ENCODE measurements at regions not wholly inside any gene's neighbourhood (a gene's known extent, or its start where the extent isn't known, plus 50 kb on each side); places are given as distances from the start of the nearest gene placed in this dataset.

DNA sequence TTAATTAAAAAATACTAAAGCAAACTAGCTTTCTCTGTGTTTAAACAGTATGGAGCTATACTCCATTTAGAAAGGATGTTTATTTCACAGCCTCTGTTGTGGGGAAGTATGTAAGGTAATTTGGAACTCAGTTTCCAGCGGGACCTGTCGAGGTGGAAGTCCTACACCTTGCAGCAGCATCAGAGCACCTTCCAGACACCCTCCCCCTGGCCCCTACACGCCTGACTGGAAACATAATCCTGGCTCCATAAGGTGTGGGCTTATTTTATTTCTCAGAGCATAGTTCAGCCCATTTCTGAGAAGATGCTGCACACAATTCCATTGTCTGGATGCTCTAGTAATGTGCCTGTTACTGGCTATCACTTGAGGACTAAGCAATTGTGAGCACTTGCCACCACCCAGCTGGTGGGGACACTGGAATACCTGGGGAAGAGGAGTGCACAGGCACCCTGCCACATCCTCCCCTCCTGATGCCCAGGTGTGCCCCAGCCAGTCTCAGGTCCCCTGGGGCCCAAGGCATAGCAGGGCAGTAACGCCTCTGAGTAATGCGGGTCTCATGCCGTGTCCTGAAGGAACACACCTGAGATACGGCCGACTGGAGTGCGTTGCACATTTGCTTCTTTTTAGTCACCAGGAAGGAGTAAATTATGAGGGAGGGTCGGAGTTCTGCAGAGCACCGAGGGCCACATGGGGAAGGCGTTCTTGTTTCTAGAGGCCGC is 556.5 kb downstream of the QKI start:
- Mint-ChIP-seq H3K36me3 (ENCODE audit: low read depth) (no peaks in the 10 kb centered on the region), H3K27ac (no peak overlapping the region), H3K9me3 (no peaks in the 10 kb centered on the region), H3K4me3 (no peak overlapping the region), H3K4me1 (ENCODE audit: low read depth) (no peaks in the 10 kb centered on the region), H3K27me3 (peaks cover 7% of the 10 kb centered on the region)

DNA sequence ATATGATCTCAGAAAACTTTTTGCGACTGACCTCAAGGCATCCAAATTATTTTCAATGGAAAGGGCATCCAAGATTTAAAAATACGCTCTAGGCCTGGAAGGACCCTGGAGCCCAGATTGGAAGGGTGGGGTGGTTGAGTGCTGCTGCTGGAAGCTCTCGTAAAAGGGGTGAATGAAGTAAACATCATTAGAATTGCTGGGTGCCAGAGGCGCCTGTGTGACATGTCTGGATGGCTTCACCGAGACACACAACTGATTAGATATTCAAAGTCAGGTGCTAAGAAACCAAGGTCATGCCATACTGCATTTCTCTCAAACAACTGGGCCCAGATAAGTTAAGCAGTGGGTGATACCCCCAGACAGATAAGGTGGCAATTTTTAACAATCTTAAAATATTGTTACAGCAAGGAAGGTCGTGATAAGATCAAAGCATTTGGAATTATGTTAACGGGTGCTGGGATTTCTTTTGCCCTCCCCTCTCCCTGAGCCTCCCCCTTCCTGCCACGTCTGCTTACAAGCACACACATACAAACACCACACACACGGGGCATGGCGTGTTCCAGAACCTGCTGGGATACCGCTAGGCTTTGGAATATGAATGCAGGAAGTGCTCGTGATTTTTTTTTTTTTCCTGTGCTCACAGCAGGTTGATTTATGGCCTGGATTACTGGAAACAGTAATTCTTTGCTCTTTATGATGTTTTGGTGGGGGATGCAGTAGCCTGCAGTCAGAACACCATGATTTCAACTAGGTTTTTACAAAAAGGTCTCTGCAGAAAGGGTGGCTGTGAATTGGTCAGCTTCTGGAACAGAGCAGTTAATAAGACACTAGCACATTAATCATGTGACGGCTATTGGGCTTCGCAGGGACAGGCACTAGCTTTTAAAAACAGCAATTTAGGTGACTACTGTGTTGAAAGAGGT is 551.2 kb downstream of the QKI start:
- Mint-ChIP-seq H3K27ac (no peak overlapping the region), H3K27me3 (peaks cover 4% of the 10 kb centered on the region), H3K4me3 (no peak overlapping the region), H3K4me1 (ENCODE audit: low read depth) (no peaks in the 10 kb centered on the region), H3K36me3 (ENCODE audit: low read depth) (no peaks in the 10 kb centered on the region), H3K9me3 (no peaks in the 10 kb centered on the region)

DNA sequence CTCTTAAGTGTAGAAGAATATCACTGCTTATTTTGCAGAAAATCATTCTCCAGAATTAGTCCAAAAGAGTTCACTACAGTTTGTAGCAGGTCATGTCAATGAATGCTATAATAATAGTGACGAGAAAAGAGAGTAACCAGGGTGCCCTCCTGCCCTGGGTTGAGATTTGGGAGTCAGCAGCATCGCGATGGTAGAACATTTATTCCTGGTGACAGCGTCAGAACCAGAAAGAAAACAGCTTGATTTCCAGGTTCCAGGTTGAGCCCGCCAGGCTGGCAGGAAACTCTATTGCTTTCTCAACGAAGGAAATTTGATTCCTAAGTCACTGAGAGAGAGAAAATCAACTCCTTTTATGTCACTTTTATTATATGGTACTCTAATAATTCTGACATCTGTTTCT is 550.3 kb downstream of the QKI start:
- Mint-ChIP-seq H3K9me3 (no peaks in the 10 kb centered on the region), H3K4me1 (ENCODE audit: low read depth) (no peaks in the 10 kb centered on the region), H3K27ac (no peak overlapping the region), H3K4me3 (no peak overlapping the region), H3K27me3 (peaks cover 3% of the 10 kb centered on the region), H3K36me3 (ENCODE audit: low read depth) (no peaks in the 10 kb centered on the region)

DNA sequence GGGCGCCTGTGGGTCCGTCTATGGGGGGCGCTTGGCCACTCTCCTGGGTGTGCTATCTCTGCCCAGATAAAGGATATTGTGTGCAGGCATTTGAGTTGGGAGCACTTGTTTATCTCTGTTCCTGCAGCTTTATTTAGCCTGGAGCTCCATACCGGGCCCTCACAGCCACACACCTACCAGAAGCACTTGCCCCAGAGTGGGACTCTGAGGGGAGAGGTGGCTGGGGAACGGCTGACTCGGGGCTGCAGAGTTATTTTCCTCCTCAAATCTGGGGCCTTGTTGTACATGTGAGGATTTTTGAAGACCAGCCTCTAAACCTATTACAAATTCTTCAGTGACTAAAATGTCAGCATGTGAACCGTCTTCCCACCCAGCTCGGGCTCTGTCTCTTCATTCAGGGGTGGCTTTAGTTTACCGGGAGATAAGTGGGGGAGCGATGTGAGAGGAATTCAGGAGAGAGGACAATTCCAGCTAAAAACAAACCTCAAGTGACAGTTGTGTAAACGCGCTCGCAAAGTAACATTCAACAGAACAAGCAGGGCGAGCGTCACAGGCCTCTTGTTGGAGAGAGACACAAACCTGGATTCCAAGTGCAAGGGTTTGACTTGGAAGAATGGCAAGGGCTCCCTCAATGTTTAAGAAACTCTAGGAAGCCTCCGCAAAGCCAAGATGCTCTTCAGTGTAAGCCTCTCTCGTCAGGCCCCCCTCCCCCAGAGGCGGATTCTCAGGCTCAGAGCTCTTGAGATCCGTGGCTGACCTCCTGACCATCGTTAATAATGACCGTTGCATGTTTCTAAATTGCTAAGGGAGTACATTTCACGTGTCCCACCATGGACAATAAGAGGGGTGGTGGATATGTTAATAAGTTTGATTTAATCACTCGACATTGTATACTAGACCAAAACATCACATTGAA is 548.9 kb downstream of the QKI start:
- H3K4me3 Mint-ChIP-seq: no peak overlapping the region
- H3K4me1 Mint-ChIP-seq (ENCODE audit: low read depth): no peaks in the 10 kb centered on the region
- no peaks in the 10 kb centered on the region for H3K36me3 Mint-ChIP-seq (ENCODE audit: low read depth)
- H3K27me3 Mint-ChIP-seq: no peaks in the 10 kb centered on the region
- no peak overlapping the region for H3K27ac Mint-ChIP-seq
- H3K9me3 Mint-ChIP-seq: no peaks in the 10 kb centered on the region

DNA sequence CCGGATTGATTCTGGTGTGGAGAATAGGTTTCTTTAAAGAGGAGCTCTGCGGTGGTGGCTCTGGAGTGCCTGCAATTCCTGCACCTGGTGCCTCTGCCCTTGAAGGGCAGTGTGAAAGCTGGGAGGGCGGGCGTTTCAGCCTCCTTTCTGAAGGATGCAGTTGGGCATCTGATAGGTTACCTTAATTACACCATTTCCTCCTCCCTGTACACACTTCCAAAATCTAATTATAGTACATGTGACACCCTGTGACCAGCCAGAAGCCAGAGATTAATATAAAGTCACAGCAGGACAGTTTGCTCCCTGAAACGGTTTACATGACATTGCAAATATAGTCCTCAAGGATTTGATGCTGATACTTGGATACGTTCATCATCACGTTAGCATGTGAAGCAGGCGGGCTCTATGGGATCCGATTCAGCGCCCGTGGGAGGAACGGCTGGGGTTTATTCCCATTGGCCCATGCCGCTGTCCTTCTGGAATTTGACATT is 548.2 kb downstream of the QKI start:
- H3K27ac Mint-ChIP-seq: no peak overlapping the region
- no peaks in the 10 kb centered on the region for H3K27me3 Mint-ChIP-seq

DNA sequence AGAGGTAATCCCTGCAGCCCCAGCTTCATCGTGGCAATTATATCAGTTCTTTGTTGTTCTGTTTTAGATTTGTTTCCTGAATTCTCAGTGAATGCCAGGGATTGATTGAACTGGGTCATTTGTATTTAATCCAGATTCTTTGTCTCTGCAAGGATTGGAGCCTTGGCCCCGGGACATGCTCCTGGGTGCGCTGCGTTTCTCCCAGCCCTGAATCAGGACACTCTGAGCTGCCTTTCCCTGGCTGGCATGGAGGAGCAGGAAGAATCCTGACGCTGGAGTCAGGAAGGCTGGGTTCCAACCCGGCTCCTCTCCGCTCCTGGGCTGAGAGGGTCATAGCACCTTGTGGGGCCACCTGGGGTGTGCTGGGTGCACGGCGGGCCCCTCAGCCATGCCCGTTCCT is 545.6 kb downstream of the QKI start:
- Mint-ChIP-seq H3K9me3 (no peaks in the 10 kb centered on the region), H3K4me3 (no peak overlapping the region), H3K36me3 (ENCODE audit: low read depth) (no peaks in the 10 kb centered on the region), H3K27ac (no peak overlapping the region), H3K27me3 (peaks cover 12% of the 10 kb centered on the region), H3K4me1 (ENCODE audit: low read depth) (no peaks in the 10 kb centered on the region)

More for the DNA sequence above, 548.2 kb downstream of the QKI start:
- Mint-ChIP-seq H3K36me3 (ENCODE audit: low read depth) (no peaks in the 10 kb centered on the region), H3K4me1 (ENCODE audit: low read depth) (no peaks in the 10 kb centered on the region), H3K4me3 (no peak overlapping the region), H3K9me3 (no peaks in the 10 kb centered on the region)

DNA sequence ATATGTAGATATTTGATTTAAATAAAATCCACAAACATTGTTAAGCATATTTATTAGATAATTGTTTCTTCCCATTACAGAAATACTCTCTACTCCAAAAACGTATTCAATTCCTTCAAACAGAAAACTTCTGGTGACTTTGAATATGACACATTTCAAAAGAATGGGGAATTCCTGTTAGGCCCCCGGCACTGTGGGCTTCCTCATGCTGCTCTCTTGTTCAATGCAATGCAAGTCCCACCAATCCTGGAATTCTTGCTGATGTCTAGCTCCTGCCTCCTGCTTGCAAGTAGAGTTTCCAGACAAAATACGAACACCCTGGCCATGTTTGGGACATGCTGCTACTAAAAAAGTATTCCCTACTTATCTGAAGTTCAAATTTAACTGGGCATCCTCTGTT is 544.1 kb downstream of the QKI start:
- H3K4me3 Mint-ChIP-seq: no peak overlapping the region
- H3K9me3 Mint-ChIP-seq: no peaks in the 10 kb centered on the region
- peaks cover 19% of the 10 kb centered on the region for H3K27me3 Mint-ChIP-seq
- H3K36me3 Mint-ChIP-seq (ENCODE audit: low read depth): no peaks in the 10 kb centered on the region
- no peak overlapping the region for H3K27ac Mint-ChIP-seq
- H3K4me1 Mint-ChIP-seq (ENCODE audit: low read depth): no peaks in the 10 kb centered on the region

DNA sequence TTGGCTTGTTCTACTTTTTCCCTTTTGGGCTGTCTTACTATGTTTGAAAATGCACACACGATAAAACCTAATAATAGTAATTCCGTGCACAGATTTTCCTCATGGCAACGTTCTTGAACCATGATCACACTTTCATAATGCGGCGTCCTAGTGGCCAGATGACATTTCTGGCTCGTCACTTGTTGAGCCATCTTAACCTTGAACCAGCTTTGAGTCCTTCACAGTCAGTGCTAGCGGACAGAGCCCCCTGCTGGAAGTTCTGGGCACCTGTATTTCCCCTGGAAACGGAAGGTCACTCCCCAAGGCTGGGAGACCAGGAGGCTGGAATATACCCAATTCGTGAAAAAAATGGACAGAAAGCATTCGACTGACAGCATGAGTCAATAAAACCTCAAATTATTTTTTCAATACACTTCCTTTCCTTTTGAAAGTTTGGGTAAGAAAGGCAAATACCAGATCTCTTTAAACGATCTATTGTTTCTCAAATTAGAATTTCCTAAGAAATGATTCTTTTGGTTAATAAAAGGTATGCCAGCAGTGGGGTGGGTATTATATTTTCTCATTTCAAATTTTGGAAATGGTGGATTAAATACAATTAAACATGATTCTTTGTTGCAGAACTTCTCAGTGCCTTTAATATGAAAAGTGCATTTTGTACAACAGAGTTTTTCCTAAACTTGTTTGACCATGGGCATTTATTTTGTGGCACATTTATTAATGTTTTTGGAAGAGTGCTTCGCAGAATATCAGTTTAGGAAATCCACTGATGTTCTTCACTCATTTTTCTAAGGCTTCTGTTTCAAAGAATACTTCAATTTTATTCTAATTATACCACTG is 542.3 kb downstream of the QKI start:
- H3K9me3 Mint-ChIP-seq: no peaks in the 10 kb centered on the region
- no peak overlapping the region for H3K27ac Mint-ChIP-seq
- peaks cover 37% of the 10 kb centered on the region for H3K27me3 Mint-ChIP-seq
- H3K4me1 Mint-ChIP-seq (ENCODE audit: low read depth): no peaks in the 10 kb centered on the region
- no peak overlapping the region for H3K4me3 Mint-ChIP-seq
- H3K36me3 Mint-ChIP-seq (ENCODE audit: low read depth): no peaks in the 10 kb centered on the region

DNA sequence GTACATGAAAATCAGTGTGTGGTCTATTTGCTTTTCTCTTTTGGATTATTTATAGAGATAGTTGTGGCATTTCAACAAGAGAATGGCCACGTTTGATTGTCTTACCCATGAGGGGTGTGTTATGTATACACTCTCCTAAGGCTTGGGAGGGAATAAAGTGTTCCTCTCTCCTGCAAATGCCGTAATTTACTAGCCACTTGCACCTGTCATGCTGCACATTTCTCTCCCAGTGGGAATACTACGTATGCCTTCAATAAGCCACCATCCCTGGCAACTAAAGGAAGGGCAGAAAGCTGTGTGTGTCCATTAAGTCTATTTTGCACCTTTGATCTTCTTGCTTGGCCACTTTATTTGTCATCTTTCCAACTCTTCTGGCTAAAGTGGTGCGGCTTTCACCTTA is 541.2 kb downstream of the QKI start:
- Mint-ChIP-seq H3K4me3 (no peak overlapping the region), H3K27ac (no peak overlapping the region), H3K9me3 (no peaks in the 10 kb centered on the region), H3K4me1 (ENCODE audit: low read depth) (no peaks in the 10 kb centered on the region), H3K27me3 (peaks cover 42% of the 10 kb centered on the region), H3K36me3 (ENCODE audit: low read depth) (no peaks in the 10 kb centered on the region)

DNA sequence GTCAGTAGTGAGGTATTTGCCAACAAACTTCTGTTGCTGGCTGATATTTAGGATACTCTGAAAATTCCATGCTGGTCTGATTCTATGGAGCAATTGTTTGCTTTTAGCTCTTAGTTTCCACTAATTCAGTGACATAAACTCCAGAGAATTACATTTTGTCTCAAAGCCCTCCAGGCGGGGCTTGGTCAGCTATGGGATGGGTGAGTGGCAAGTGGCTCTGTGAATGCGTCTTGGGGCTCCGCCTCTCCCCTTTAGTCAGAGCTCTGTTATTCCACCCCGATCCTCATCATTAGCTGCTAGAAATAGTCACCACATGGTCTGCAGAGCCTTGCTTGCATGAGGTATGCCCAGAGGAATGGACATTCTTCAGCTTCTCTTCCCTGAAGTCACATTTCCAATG is 540.6 kb downstream of the QKI start:
- no peaks in the 10 kb centered on the region for H3K9me3 Mint-ChIP-seq
- no peak overlapping the region for H3K27ac Mint-ChIP-seq
- H3K36me3 Mint-ChIP-seq (ENCODE audit: low read depth): no peaks in the 10 kb centered on the region
- no peak overlapping the region for H3K4me3 Mint-ChIP-seq
- H3K4me1 Mint-ChIP-seq (ENCODE audit: low read depth): no peaks in the 10 kb centered on the region
- H3K27me3 Mint-ChIP-seq: peaks cover 45% of the 10 kb centered on the region

DNA sequence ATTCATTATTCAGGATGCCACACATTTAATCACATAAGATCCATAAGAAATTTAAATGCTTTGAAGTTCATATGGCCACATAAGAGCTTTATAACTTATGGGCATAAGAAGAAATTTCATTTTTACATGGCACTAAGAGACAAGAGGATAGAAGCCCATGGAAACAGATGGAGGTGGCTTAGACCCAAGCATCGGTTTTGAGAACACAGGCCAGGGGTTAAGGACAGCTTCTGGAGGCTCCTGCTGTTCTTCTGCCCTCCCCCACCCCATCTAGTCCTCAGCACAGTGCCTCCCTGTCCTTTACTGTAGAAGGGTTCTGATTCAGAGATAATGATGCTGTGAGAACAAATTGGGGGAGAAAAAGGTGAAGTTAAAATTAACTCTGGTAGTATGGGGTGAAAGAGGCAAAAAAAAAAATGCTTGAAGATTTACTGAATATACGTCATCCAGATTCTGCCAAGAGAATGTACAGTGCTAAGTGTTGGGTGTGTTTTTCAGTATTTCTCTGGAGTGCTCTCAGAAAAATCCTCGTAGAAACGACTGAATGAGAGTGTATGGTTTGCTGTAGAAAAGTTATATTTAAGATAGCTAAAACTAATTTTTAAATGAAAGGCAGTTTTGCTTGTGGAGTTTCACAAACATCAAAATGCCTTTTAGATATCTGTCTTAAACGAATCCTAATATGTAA is 539.7 kb downstream of the QKI start:
- no peak overlapping the region for H3K27ac Mint-ChIP-seq
- H3K36me3 Mint-ChIP-seq (ENCODE audit: low read depth): no peaks in the 10 kb centered on the region
- H3K9me3 Mint-ChIP-seq: no peaks in the 10 kb centered on the region
- H3K4me3 Mint-ChIP-seq: no peak overlapping the region
- H3K27me3 Mint-ChIP-seq: peaks cover 46% of the 10 kb centered on the region
- no peaks in the 10 kb centered on the region for H3K4me1 Mint-ChIP-seq (ENCODE audit: low read depth)

DNA sequence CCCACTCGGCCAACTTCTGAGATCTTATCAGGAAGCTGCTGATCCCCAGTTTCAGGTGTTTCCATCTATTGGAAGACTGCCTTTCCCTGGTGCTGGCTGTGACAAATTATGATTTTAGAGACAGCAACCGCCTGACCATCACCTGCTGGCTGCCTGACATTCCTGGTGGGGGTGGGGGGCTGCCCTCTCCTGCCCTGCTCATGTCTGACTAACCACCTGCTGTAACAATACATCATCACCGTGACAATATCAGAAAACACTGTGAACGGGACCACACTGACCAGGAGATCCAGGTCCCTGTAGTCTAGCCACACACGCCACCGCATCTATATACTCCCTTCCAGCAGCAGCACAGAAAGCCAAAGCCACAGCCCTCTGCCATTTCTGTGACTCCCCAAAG is 537.5 kb downstream of the QKI start:
- Mint-ChIP-seq H3K27ac (no peak overlapping the region), H3K36me3 (ENCODE audit: low read depth) (no peaks in the 10 kb centered on the region), H3K27me3 (peaks cover 51% of the 10 kb centered on the region), H3K9me3 (no peaks in the 10 kb centered on the region), H3K4me3 (no peak overlapping the region), H3K4me1 (ENCODE audit: low read depth) (no peaks in the 10 kb centered on the region)

DNA sequence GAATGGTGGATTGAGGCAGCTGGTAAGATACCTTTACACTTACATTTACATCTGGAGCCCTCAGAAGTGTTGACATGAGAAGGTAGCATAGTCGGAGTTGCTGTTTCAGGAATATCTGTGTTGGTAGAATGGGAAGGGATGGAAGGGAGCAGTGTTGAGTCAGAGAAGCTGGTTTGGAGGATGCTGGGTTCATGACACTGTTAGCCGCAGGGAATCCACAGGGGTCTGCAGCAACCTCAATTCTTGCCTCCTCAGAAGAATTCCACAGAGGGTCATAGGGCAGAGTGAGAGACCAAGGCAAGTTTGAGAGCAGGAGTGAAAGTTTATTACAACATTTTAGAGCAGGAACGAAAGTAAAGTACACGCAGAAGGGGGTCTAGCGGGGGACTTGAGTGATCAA is 536.8 kb downstream of the QKI start:
- H3K27ac Mint-ChIP-seq: no peak overlapping the region
- H3K4me3 Mint-ChIP-seq: no peak overlapping the region
- no peaks in the 10 kb centered on the region for H3K4me1 Mint-ChIP-seq (ENCODE audit: low read depth)
- no peaks in the 10 kb centered on the region for H3K36me3 Mint-ChIP-seq (ENCODE audit: low read depth)
- H3K9me3 Mint-ChIP-seq: no peaks in the 10 kb centered on the region
- peaks cover 48% of the 10 kb centered on the region for H3K27me3 Mint-ChIP-seq

Measured in stimulated activated naive CD8-positive, alpha-beta T cell treated with anti-CD3 and anti-CD28 coated beads, Interleukin-15, Interleukin-2, amounts not matched to agents 100 ng/mL and 50 ng/mL, for 24 hours (primary cell).